ENCODE measurements at regions not wholly inside any gene's neighbourhood (a gene's known extent, or its start where the extent isn't known, plus 50 kb on each side); places are given as distances from the start of the nearest gene placed in this dataset.

- no peaks in the 10 kb centered on the region for H3K27me3 ChIP-seq (replicated peaks in 1 of 4; ENCODE audit: control insufficient read depth in 3 of 4, extremely low read depth in 1 of 4, insufficient read depth in 3 of 4, low read length in 3 of 4)
- peaks cover 0 to 2% (median 0%) of the 10 kb centered on the region in 4 experiments; a peak in 1 of 7 replicates for H3K4me1 ChIP-seq (replicated peaks in 1 of 4; ENCODE audit: control insufficient read depth in 3 of 4, insufficient read depth in 4 of 4, low read length in 3 of 4)
- H3K4me2 ChIP-seq (ENCODE audit: insufficient read depth in 1 of 2, low read depth in 2 of 2, low read length in 2 of 2): no peak overlapping the region
- H4K91ac ChIP-seq (replicated peaks; ENCODE audit: insufficient read length, low read length): no peak overlapping the region
- WGBS, 2 experiments (ENCODE audit: extremely low coverage in 1 of 2, insufficient coverage in 1 of 2, insufficient read length in 1 of 2, insufficient replicate concordance in 2 of 2, low coverage in 1 of 2, low lambda C conversion rate in 2 of 2, missing lambda C conversion rate in 1 of 2): 87% methylated on average over 17 of the region's 24 CpGs; no CpG with 5 or more reads in 1 of the 2 experiments
- peaks cover 0 to 4% of the 10 kb centered on the region in 2 experiments; a peak in 1 of 4 replicates for H3K9me3 ChIP-seq (ENCODE audit: insufficient read depth in 2 of 2, low read depth in 1 of 2, low read length in 1 of 2)
- H2BK12ac ChIP-seq (ENCODE audit: low read depth, low read length): no peak overlapping the region
- ChIA-PET POLR2A (ENCODE audit: partially characterized antibody) (no interaction called here), CTCF (ENCODE audit: partially characterized antibody) (interaction anchor here (0.8 to 3.3 kb wide), 3 partner anchors 10 to 329 kb away, joined by 3 to 13 read pairs (median 5); no protein-coding TSS in a partner anchor)
- H3K56ac ChIP-seq (replicated peaks; ENCODE audit: insufficient read length, low read depth, low read length): no peak overlapping the region
- no peak overlapping the region for H3K4me3 ChIP-seq (ENCODE audit: extremely low read depth in 1 of 4, insufficient read depth in 2 of 4, low read depth in 3 of 4, low read length in 4 of 4)
- H2BK15ac ChIP-seq (ENCODE audit: low read length): no peak overlapping the region
- H2BK120ac ChIP-seq (replicated peaks; ENCODE audit: low read depth, low read length): no peak overlapping the region
- no peaks in the 10 kb centered on the region for H3K36me3 ChIP-seq (ENCODE audit: control insufficient read depth in 2 of 4, insufficient read depth in 4 of 4, low read length in 3 of 4)
- FAIRE-seq (no peak), DNase-seq (ENCODE audit: low read depth in 1 of 2, low spot score in 2 of 2) (peak in 1 of 2 experiments; percentile 35)
- no peak overlapping the region for H2AFZ ChIP-seq (ENCODE audit: low read length)
- H3K14ac ChIP-seq (ENCODE audit: insufficient read length): no peak overlapping the region
- no peak overlapping the region for H2BK5ac ChIP-seq (ENCODE audit: low read depth, low read length)
- no peaks in the 10 kb centered on the region for H3K79me1 ChIP-seq (ENCODE audit: low read depth, low read length)
- no peaks in the 10 kb centered on the region for H4K20me1 ChIP-seq (replicated peaks in 1 of 2; ENCODE audit: control insufficient read depth in 1 of 2, insufficient read depth in 2 of 2, low read length in 2 of 2)
- no peak overlapping the region; the same call in 1 of the 2 replicates for H3K18ac ChIP-seq (ENCODE audit: extremely low read depth, low read length)
- no peak overlapping the region for H3K9ac ChIP-seq (replicated peaks in 1 of 4; ENCODE audit: extremely low read depth in 1 of 4, low read depth in 3 of 4, low read length in 3 of 4)
- H3K27ac ChIP-seq (ENCODE audit: low read depth, low read length): no peak overlapping the region; the same call in 1 of the 2 replicates
- H2BK20ac ChIP-seq (ENCODE audit: low read length): no peak overlapping the region
- no peak overlapping the region for H3K4ac ChIP-seq (replicated peaks; ENCODE audit: insufficient read length, low read depth, low read length)
- H2AK5ac ChIP-seq (ENCODE audit: low read depth, low read length): no peak overlapping the region
- H4K5ac ChIP-seq (ENCODE audit: insufficient read length, low read depth, low read length): no peak overlapping the region
- H4K8ac ChIP-seq (ENCODE audit: extremely low read depth, insufficient read depth, low read length): no peak overlapping the region
- H3K79me2 ChIP-seq (ENCODE audit: control insufficient read depth in 1 of 2, insufficient read depth in 2 of 2, low read length in 2 of 2): no peaks in the 10 kb centered on the region
- no peaks in the 10 kb centered on the region for H3K23me2 ChIP-seq (ENCODE audit: low read depth, low read length)
- H3K23ac ChIP-seq (ENCODE audit: insufficient read length): no peak overlapping the region
- no peak for TF ChIP-seq SIX5 (IDR thresholded peaks at IDR 0.05; ENCODE audit: low read depth, low read length)
- no peak for TF ChIP-seq SP2 (IDR thresholded peaks at IDR 0.05; ENCODE audit: low read length)
- no peak for TF ChIP-seq CHD1 (IDR thresholded peaks at IDR 0.05; ENCODE audit: low read depth, low read length)
- TF ChIP-seq, protein P1, sequence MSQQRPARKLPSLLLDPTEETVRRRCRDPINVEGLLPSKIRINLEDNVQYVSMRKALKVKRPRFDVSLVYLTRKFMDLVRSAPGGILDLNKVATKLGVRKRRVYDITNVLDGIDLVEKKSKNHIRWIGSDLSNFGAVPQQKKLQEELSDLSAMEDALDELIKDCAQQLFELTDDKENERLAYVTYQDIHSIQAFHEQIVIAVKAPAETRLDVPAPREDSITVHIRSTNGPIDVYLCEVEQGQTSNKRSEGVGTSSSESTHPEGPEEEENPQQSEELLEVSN (IDR thresholded peaks at IDR 0.05): no peak
- no peak for TF ChIP-seq TAF1 (IDR thresholded peaks at IDR 0.05; ENCODE audit: low read depth, low read length)
- no peak for TF ChIP-seq CBX8 (IDR thresholded peaks at IDR 0.05; ENCODE audit: borderline replicate concordance, low read depth, low read length)
- no peak for TF ChIP-seq RAD21 (IDR thresholded peaks at IDR 0.05 in 1 of 2, conservative IDR thresholded peaks at IDR 0.05 in 1 of 2; ENCODE audit: low read depth in 2 of 2, low read length in 2 of 2)
- TF ChIP-seq SIN3A (conservative IDR thresholded peaks at IDR 0.05 in 1 of 2, IDR thresholded peaks at IDR 0.05 in 1 of 2; ENCODE audit: low read depth in 1 of 2, low read length in 2 of 2): no peak
- TF ChIP-seq, protein P2, sequence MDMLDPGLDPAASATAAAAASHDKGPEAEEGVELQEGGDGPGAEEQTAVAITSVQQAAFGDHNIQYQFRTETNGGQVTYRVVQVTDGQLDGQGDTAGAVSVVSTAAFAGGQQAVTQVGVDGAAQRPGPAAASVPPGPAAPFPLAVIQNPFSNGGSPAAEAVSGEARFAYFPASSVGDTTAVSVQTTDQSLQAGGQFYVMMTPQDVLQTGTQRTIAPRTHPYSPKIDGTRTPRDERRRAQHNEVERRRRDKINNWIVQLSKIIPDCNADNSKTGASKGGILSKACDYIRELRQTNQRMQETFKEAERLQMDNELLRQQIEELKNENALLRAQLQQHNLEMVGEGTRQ (IDR thresholded peaks at IDR 0.05; ENCODE audit: low read length): no peak
- TF ChIP-seq TCF12 (IDR thresholded peaks at IDR 0.05; ENCODE audit: low read depth, low read length): no peak
These were observed 266.4 kb upstream of the SFSWAP start for GRCh38 chr12:131444220-131445164.

Measured in H1 (cell line).